Prostate gland (tissue), 2 donors: ENCODE measurements at regions not wholly inside any gene's neighbourhood (a gene's known extent, or its start where the extent isn't known, plus 50 kb on each side); places are given as distances from the start of the nearest gene placed in this dataset.

Experiments
- POLR2A ChIP-seq: fragments of 450-650 bp; IDR thresholded peaks from one replicate; pipeline ENCODE4 v1.6.1; 2016; ENCODE audit warnings: antibody characterized with exemption, mild to moderate bottlenecking
- POLR2AphosphoS5 ChIP-seq: sonication (generic); formaldehyde crosslinking; IDR thresholded peaks from one replicate; pipeline ENCODE4 v1.6.1; 2017; ENCODE audit warnings: antibody characterized with exemption
- TF ChIP-seq, protein P1 (sequence below), 4 experiments: fragments of 200-600 bp in 2 of 4; fragments of 450-650 bp in 2 of 4; sonication (generic) in 2 of 4; IDR thresholded peaks; 1 replicate in 3 of 4; 2 replicates in 1 of 4; pipeline ENCODE4 v1.5.1; 2016 to 2019; ENCODE audit warnings: antibody characterized with exemption in 4 of 4, mild to moderate bottlenecking in 2 of 4, moderate library complexity in 2 of 4

DNA sequence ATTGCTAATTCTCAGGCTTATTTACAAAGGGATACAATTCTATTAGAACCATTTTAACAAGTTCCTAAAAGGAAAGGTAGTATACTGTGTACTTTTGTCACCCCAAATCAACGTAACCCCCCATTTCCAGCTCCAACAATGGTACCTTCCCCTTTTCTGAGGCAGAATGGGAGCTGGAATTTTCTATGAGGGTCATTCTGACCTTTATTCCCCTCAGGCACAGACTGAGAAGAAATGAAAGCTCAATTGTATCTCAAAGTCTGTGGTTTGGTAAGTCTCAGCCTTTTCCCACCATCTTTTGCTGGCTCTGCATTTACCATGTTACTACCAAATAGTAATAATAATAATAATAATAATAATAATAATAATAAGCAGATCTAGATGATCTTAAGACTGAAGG is 571.0 kb downstream of the RNF144B start:
- TF ChIP-seq, protein P1, sequence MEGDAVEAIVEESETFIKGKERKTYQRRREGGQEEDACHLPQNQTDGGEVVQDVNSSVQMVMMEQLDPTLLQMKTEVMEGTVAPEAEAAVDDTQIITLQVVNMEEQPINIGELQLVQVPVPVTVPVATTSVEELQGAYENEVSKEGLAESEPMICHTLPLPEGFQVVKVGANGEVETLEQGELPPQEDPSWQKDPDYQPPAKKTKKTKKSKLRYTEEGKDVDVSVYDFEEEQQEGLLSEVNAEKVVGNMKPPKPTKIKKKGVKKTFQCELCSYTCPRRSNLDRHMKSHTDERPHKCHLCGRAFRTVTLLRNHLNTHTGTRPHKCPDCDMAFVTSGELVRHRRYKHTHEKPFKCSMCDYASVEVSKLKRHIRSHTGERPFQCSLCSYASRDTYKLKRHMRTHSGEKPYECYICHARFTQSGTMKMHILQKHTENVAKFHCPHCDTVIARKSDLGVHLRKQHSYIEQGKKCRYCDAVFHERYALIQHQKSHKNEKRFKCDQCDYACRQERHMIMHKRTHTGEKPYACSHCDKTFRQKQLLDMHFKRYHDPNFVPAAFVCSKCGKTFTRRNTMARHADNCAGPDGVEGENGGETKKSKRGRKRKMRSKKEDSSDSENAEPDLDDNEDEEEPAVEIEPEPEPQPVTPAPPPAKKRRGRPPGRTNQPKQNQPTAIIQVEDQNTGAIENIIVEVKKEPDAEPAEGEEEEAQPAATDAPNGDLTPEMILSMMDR (IDR thresholded peaks at IDR 0.05), result no peak
- TF ChIP-seq POLR2A, result no peak
- TF ChIP-seq POLR2AphosphoS5, result no peak
